ENCODE measurements at regions not wholly inside any gene's neighbourhood (a gene's known extent, or its start where the extent isn't known, plus 50 kb on each side); places are given as distances from the start of the nearest gene placed in this dataset.

DNA sequence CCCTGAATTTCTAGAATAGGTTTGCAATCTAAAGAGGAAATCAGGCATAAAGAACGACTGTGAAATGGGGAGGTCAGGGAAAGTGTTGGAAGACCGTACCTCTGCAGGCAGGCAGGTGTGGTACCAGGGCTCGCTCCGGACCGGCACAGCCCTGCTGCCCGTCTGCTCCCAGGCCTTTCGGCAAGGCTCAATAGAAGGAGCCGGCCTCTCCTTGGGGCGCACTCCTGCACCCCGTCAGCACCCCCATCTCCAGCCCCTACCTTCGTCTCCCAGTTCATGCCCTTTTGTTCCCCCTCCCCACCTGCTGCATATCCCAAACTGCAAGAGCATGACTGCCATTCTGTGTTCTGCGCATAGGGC, 139.8 kb upstream of the SOX1 start:
- DNase-seq, result no peak

DNA sequence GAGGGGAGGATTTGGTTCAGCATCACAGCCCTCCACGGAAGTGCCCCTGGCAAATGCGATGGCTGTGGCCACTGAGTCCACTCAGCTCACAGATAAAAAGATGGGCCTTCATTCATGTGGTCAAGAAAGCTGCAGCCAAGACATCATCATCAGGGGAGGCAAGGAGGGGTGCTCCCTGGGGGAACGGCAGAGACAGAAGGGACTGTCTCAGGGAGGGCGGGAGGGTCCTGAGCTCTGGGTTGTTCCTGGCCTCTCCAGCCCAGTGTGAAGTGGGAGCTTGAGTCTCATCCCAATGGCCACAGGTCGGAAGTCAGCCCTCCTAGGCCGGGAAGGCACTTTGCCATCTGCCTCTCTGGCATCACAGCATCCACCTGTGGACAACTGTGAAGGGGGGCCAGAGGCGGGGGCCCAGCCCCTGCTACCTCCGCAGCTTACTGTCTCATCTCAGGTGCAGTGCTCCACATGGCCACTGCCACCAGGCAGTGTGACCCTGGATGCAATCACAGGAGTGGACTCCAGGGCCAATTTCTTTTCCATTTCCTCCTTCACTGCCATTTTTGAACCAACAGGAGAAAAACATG, 137.8 kb upstream of the SOX1 start:
- DNase-seq, result no peak

DNA sequence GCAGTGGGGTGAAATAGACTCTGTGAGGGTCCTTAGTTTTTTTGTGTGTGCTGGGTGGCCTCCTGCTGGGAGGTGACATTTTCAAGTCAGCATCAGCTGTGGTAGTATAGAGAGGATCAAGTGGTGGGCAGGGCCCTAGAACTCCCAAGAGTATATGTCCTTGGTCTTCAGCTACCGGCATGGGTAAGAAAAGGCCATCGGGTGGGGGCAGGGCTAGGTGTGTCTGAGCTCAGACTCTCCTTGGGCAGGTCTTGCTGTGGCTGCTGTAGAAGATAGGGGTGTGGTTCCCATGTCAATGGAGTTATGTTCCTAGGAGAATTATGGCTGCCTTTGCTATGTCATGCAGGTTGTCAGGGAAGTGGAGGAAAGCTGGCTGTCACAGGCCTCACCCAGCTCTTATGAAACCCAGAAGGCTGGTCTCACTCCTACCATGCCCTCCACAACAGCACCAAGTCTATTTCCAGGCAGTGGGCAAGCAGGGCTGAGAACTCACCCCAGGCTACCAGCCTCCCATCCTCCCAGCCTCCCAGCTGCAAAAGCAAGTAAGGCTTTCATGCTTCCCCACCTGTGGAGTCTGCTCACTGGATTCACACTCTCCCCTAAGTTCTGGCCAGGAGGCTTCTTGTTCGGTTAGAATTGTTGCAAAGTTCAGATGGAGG, 130.6 kb upstream of the SOX1 start:
- DNase-seq, result no peak

DNA sequence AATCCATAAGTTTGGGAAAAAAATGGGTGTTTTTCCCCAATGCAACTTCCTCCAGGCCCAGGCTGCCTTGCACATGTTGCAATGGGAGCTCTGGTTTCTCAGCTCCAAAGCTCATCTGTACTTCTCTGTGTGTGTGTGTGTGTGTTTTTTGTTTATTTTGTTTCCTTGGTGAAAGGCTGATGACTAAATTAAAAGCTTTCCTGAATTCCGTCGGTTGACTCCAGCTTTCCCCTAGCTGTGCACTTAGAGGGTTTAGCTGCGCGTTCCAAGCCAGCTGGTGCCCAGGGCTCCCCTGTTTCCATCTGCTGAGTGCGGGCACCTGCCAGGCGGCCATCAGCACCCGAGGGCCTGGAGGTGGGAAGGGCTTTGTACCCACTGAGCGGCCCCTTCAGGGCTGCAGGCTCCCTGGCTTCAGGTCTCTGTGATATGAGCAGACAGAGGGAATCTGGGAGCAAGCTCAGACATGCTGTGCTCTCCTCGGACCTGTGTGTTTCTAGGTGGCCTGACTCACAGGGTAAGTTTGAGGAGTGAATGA, 129.1 kb upstream of the SOX1 start:
- DNase-seq, result peak; percentile 42

DNA sequence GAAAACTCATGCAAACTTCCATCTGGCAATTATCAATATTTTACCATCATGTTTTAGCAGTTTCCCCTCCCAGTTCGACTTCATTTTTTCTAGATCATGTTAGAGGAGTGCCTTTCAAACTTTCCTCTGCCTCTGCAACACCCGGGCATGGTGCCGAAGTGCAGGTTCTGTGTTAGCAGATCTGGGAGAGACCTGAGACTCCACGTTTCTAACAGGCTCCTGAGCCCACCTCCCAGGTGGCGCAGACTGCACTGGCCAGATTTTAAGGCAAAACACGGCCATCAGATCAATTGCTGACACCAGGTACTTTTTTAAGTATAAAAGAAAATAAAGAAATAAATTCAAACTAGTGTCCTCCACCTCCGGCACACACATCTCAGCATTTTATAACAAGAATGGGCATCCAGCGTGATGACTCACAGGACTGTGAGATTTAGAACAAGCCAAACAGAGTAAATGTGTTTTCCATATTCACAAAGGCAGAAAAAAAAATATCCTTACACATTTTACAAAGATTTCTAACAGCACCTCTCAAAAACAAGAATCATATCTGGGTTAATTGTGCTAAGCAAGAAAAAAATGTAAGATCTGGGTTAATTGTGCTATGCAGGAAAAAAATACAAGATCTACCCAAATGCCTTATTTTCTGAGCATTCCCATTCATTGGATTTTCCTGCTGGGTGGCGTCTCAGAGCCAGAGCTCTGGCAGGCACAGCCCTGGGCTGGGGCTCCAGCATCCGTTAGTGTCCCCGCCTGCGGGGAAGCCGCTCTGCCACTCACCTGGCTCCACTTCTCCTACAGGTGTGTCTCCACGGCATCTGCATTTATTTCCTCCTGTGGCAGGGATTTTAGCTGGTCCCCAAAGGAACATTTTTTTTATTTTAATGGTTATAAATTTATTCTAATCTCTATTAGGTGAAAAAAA, 127.9 kb upstream of the SOX1 start:
- DNase-seq, result no peak

DNA sequence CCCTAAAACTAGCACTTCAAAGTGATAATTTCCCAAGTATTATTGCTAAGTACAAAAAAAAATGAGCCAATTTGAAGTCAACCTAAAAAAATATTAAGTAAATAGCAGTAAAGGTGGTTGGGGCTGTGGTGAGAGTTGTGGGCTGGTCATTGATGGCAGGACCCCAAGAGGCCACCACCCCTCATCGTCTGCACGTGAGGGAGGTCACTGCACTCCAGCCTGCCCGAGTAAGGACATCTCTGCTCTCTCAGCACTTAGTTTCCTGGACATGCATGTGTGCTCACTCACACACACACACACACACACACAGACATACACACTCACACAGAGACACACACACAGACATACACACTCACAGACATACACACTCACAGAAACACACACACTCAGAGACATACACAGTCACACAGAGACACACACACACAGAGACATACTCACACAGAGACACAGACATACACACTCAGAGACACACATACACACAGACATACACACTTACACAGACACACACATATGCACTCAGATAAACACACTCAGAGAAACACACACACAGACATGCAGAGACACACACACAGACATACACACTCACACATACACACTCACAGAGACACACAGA, 127.2 kb upstream of the SOX1 start:
- DNase-seq, result no peak

DNA sequence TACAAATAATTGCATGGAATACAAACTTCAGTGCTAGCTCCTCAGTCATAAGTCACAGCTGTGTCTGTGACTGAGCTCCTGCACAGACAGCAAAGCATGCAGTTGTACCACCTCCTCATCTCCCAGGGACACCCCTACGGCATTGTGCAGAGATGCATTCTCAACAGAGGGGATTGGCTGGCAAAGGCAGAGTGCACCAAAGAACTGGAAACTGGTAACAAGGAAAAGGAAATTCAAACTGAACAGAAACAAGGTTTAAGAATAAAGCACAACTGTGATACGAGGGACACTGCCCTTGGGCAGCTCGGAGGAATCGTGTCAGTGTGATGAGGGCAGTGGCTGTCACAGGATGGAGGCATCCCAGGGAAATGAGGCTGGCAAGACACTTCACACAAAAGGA, 126.1 kb upstream of the SOX1 start:
- DNase-seq, result no peak

DNA sequence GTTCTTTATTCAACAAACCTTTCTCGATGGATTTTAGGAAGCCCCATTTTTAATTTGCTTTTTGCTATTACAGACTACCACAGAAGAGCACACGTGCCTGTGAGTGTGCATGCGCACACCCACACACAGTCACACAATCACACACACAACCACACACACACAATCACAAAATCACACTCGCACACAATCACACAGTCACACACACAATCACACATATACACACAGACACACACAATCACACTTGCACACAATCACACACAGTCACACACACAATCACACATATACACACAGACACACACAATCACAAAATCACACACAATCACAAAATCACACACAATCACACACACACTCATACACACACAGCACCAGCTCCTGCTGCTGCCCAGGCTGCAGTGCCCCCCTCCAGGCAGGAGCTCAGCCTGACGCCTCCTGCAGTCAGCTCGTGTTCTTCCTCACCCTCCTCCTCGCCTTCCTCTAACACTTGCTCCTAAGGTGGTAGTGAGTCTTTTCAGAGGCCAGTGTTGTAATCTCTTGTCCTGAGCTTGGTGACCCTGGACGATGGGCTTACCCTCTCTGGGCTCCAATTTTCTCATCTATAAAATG, 125.0 kb upstream of the SOX1 start:
- DNase-seq, result no peak

DNA sequence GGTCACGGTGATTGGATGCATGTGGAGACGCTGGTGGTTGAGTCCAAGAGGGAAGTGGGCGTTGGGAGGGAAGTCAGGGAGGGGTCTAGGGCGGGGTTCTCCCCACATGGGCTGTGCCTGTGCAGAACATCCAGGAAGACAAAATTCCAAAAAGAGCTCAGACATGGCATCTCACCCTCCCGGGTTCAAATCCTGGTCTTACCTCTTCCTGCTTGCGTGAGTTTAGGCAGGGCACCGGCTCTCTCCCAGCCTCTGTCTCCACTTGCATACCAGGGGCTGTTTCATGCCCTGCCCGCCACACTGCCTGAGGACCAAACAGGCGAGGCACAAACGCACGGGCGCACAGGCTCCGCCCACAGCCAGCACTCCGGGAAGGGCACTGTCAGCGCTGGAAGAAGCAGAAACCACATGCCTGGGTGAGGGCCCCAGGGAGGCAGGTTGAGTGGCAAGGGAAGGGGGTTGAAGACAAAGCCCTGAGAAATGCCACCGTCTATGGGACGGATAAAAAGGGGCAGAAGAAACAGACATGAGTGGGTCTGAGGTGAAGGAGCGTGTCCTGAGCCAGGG, 123.6 kb upstream of the SOX1 start:
- no peak for DNase-seq

DNA sequence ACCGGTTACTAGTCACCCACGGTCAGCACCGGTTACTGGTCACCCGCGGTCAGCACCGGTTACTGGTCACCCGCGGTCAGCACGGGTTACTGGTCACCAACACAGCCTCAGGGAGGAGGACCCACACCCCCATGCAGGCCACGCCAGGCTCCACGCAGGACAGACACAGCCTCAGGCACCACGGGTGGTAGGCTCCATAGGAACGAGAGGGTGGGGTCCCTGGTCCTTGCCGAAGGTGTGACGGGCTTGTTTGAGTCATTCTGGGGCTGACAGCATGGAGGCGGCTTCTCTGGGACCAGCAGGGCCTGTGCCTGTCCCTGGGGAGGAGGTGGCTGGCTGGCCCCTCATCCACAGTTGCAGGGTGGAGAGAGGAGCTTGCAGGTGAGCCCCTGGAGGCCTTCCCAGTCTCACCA, 122.8 kb upstream of the SOX1 start:
- DNase-seq, result no peak

DNA sequence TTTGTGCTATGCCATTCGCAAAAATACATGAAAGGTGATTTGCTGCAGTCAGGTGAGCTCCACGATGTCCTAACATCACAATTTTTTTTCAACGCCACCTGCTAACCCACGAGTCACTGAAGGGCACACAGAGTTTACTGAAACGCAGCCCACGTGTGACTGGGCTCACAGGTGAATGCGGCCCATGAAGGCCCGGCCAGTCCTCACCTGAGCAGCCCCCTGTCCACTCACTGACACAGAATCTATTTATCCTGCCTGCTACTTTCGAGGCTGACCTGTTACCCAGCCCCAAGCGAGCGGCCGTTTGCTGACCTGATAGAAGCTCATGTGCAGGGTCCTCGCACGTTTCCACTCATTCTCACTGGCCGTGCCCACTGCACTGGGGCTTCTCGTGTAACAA, 121.9 kb upstream of the SOX1 start:
- DNase-seq, result no peak

DNA sequence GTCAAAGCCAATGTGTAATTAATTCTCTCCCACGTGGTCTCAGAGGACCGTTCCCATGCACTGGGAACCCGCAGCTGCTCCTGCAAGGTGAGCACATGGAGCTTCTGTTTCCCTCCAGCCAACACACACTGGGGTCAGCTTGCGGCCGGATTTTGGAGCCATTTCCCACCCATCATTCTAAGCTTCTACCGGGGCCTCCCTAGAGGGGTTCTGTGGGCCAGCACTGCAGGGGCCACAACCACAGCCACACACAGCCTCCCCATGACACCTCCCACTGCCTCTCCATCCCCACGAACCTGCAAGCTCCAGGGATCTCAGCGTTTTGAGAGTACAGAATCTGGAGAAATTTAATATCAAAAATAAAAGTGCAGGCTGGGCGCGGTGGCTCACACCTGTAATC, 120.7 kb upstream of the SOX1 start:
- no peak for DNase-seq

DNA sequence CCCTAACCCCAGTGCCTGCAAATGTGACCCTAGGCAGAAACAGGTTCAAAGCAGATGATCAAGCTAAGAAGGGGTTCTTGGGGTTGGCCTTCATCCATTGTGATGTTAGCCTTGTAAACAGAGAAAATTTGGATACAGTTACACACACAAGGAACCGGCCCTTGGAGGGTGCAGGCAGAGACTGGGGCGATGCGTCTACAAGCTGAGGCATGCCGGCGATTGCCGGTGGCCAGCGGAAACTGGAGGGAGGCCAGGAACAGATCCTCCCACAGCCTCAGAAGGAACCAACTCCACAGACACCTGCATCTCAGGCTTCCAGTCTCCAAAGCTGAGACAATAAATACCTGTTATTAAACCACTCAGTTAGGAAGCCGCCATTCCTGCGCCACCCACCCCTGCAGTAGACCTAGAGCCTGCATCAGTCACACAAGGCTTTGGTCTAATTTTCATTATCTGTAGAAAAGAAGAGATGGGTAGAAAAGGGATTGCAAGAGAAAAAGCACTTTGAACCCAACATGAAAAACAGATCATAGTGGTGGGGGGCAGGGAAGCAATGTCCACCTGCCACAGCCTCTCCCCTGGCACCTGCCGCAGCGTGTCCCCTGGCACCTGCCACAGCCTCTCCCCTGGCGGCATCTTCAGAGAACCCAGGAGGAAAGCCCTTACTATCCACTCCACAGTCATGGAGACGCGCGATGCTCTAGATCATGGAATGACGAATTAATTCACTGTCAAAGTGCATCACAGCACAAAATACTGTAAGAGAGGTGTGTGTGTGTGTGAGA, 119.7 kb upstream of the SOX1 start:
- no peak for DNase-seq

DNA sequence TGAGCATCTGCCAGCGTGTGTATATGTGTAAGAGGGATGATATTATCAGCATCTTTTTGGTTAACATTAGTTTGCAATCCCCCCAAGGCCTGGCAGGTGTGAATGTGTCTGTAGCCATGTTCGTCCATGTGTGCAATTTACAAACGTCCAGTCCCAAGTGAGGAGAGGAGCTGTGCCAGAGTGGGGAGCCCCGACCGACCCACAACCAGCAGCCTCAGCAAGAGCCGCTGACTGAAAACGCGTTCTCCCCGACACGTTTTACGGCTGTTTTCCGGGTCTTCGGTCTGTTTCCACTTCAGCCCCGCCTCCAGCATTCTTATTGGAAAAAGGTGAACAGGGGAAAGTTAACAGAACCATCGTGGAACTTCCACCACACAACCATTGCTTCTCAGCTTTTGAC, 119.1 kb upstream of the SOX1 start:
- DNase-seq, result no peak

DNA sequence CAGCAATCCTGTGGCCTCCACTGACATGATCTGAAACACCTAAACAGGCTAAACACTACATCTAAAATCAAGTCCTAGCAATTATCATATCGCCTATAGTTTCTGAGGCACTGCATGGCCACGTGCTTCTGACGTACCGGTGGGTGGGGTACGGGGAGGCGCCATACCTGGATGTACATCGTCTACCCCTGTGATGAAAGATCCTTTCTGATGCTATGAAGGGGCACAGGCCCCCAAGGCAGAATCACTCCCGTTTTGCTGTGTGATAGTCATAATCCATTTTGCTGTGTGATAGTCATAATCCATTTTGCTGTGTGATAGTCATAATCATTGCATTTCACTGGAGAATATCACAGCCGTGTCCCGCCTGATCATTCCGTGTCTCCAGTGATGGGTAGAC, 118.7 kb upstream of the SOX1 start:
- no peak for DNase-seq

DNA sequence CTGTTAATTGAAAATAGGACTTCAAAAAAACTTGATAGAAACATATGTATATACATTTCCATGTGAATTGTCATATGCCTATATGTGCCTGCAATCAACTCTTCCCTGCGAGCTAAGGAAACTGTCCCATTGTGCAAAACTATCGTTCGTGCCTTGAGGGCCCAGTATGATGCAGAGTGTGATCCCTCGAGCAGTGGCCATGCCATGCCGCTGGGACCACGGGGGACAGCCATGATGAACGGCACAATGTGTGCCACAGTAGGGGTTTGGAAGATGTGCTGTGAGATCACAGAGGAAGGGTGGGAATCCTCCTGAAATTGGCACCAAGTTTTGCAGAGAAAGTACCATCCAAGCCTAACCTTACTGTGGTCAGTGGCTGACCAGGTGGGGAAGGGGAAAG, 118.1 kb upstream of the SOX1 start:
- no peak for DNase-seq

DNA sequence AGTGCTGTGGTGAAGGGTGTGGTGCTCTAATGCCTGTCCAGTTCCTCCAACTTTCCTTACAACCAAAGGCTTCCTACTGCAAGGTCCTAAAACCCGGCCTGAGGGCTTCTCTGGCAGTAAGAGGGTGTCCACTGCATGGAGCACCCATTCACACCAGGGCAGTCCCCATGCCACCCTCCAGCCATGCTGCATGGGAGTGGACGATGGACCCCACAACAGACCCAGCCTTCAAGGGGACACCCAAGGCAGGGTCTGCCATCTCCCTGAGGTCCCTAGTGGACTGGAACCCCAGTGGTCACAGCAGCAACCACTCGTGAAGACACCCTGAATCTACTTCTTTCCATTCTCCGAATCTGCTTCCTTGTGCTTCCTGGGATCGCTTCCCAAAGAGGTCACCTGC, 117.6 kb upstream of the SOX1 start:
- no peak for DNase-seq

DNA sequence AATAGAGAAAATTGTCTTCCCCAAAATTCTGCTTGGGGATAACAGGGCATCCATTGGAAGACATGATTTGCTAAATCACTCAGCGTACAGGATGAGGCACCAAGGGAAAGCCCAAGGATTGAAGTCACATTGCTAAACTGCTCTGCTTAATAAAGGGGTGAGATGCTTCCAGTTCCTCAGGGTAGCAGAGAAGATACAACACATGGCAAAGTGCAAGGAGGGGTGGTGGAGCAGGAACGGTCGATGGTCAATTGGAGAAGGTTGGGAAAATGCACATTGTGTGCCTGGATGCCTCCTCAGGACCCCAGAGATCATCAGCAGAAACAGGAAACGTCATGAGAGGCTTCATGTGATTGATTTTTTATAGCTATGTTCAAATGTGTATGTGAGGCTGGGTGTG, 116.3 kb upstream of the SOX1 start:
- DNase-seq, result no peak

DNA sequence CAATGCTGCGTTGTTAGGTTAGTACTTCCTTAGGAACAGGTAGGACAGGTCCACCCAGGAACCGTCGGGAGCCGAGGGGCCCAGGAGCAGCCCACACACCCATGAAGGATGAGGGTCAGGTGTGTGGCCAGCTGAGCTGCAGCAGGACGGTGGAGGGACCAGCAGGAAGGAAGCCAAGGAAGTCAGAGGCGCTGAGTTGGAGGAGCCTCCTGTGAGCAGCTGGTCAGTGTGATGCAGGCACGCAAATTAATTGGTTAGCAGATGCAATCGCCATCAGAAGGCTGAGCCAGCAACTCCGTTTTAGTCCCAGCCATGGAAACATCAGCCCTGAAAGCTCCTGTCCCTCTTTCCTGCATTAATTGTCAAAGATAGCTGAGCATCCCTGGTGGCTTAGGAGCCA, 114.9 kb upstream of the SOX1 start:
- DNase-seq, result no peak

DNA sequence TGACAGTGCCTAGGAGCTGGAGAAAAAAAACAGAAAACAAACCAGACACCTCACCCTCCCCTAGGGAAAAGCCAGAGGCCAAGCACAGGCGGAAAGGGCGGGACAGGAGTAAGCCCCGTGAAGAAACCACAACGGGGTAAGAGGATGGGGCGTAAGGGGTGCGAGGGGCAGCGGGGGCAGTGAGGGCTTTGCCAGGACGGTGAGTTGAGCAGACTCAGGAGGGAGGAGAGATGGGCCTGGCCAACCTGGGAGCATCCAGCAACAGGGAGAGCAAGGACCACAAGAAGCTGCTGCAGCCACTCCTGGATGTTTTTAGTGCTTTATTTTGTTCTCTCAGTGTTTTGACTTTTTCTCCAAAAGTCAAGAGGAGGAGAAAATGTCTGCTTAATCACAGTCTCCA, 114.1 kb upstream of the SOX1 start:
- DNase-seq, result no peak

DNA sequence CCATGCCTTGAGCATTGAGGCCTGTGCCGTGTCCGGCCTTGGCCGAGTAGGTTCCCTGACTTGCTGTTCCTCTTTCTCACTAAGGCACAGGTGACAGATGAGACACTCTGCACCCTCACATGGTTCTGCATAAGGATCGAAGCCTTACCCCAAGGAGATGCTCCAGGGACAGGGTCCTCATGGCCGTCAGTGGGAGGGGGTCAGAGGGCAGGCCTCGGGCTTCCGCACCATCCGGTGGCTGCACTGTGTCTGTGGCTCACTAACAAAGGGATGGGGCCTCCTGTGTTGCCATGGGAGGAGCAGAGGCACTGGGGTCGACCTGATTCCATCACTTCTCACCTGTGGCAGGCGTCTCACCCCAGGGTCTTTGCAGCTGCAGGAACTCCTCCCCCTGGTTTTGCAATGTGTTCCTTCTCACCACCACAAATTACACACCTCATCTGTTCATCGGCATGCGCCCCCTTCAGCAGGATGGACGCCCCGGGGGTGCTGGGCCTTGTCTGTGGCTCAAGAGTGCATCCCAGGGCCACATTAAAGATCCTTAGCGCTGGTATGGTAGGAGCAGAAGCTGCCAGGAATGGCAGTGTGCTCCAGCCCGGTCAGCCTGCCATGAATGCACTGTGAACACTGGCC, 113.3 kb upstream of the SOX1 start:
- no peak for DNase-seq
